CD4-positive, alpha-beta T cell treated with Interleukin-2 at 100 ng/mL for 4 hours (primary cell): ENCODE measurements at regions not wholly inside any gene's neighbourhood (a gene's known extent, or its start where the extent isn't known, plus 50 kb on each side); places are given as distances from the start of the nearest gene placed in this dataset.
"Not testable (repeated sequence)": the region's sequence is repeated elsewhere in the genome, so short reads cannot be mapped to it uniquely, and the experiment has no call there.

ENCODE experiments used
- DNase-seq: peaks from one replicate; pipeline ENCODE4 v3.0.0-alpha.2; 2020; ENCODE audit warnings: low spot score

DNA sequence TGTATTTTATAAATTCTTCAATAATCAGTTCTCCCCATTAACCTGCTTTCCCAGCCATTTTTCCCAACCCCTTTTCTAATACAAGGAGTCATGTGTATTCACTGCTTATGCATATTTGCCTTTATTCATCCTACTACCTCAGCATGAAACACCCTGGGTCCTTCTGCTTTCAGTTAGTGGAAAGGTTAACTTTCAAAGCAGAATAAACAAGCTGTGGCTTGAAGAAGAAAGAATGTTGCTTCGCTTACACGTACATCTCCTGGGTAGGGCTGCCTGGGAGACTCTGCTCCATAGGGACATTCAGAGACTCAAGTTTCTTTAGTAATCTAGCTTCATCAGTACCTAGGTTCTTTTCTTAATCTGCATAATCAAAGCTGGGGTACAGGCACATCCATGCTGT, 567.8 kb upstream of the SLC10A2 start:
- no peak for DNase-seq

DNA sequence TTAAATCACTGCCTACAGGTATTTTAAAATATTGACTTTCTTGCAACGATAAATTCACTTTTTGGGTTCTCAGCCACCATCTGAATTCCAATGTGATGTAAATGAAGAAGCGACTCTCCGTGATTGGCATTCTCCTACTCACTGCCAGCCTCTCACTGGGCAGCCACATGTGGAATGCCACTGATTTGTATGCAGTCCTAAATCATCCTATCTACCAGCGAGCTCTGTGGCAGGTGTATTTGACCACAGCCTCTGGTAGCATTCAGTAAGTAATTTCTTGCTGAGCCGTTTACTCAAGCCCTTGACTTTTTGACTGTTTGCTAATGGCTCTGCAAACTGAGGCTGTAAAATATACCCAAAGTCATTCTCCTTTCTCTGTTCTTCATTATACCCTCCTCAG, 559.0 kb upstream of the SLC10A2 start:
- DNase-seq, result no peak

- DNase-seq, result no peak
These were observed 551.9 kb upstream of the SLC10A2 start for GRCh38 chr13:103618151-103618550.

- no peak for DNase-seq
These were observed 549.6 kb upstream of the SLC10A2 start for GRCh38 chr13:103615771-103616170.

DNA sequence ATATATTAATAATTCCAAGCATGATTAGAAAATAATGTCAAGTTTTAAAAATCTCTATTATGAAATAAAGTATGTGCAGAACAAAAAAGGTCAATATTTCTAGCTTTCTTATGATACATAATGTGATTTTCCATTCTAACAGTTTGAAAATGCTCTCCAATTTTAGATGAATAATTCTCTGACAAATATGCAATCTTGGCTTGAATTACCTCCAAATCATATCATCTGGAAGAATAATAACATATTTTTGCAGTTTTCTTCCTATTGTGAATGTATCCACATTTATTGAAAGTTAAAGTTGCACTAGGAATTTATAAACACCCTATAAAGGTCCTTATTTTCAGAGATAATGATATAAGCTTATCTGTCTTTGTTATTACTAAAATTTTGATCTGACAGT, 548.5 kb upstream of the SLC10A2 start:
- no peak for DNase-seq

DNA sequence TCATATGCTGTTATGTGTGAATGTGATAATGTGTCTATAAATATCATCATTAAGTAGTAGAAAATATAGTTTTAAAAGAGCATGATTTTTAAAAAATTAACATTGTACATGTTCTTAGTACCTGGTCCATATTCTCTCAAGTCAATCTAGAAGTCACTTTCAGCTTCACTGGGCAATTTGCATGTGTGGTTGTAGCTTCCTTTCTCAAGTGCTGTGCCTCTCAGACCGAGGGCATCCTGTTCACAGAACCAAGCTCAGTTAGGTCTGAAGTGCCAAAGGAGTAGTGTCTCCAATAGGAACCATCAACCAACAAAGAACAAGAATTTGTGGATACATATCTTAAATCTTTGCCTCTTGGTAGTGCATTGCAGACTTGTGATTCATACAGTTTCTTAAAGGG, 541.8 kb upstream of the SLC10A2 start:
- no peak for DNase-seq

GRCh38 chr13:103605546-103606326, 539.5 kb upstream of the SLC10A2 start:
- DNase-seq, result no peak

DNA sequence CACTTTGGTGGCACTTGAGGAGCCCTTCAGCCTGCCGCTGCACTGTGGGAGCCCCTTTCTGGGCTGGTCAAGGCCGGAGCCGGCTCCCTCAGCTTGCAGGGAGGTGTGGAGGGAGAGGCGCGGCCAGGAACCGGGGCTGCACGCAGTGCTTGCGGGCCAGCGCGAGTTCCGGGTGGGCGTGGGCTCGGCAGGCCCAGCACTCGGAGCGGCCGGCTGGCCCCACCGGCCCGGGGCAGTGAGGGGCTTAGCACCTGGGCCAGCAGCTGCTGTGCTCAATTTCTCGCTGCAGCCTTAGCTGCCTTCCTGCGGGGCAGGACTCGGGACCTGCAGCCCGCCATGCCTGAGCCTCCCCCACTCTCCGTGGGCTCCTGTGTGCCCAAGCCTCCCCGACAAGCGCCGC, 533.7 kb upstream of the SLC10A2 start:
- DNase-seq, result not testable (repeated sequence)

DNA sequence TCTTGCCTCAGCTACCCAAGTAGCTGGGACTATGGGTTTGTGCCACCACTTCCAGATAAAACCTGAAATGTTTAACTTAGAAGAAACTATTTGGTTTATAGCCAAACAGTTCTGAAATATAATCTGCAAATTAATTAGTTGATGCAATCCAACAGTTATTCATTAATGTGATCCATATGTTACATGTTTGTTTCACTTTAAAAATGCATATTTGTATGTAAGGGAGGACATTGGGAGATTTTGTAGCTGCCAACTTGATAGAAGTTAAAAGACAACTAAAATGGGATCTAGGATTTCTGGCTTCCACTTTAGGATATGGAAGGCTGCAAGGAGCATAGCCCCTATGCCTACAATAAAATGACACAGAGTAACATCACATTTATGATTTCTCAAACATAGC, 532.5 kb upstream of the SLC10A2 start:
- no peak for DNase-seq

GRCh38 chr13:103573446-103573845, 507.2 kb upstream of the SLC10A2 start:
- no peak for DNase-seq

GRCh38 chr13:103568314-103568713, 502.1 kb upstream of the SLC10A2 start:
- no peak for DNase-seq

- no peak for DNase-seq
These were observed 491.7 kb upstream of the SLC10A2 start for GRCh38 chr13:103557878-103558277.

DNA sequence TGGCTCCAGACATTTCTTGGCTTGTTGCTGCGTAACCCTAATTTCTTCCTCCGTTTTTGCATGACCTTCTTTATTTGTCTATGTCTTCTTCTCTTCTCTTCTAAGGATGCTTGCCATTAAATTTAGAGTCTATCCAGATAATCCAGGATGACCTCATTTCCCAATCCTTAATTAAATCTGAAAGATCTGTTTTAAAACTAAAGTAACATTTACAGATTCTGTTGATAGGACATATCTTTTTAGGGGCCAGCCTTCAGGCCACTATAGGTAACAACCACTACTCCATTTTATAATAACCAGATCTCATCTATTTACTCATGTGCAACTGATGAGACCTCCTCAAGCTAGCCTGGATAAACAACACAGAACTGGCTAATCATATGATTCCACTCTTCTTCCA, 490.5 kb upstream of the SLC10A2 start:
- DNase-seq, result no peak

DNA sequence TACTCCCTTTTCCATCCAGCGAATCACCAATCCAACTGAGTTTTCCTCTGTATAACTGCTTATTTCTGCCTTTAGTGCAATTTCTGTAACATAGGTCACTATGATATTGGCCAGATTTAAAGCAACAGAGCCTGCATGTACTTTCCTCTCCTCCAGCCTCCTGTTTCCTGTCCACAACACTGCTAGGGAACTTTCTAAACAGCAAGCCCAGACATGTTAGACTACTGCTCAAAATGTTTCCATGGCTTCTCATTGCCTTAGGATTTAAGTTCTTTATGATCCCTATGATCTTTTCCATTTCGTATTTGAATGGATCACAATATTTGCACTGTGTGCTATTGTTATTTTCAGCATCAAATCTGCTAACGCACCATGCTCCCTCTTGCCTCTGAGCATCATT, 481.7 kb upstream of the SLC10A2 start:
- DNase-seq, result no peak

DNA sequence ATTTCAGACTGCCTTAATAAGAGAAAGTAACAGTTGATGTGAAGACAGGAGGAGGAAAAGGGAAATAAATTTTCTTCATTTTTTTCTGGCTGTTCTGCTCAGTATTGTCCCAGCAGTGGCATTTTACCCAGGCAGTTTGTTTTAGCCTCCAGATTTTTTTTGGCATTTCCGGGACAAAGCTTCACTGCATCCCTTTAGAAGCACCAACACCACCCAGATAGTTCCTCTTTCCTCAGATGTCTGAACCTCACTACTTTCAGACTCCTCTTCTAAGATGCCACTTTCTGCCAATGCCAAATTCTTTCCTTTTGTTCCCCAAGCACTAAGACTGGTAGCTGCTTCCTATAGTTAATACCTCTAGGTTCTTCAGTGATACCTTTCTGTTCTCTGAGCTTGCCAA, 480.1 kb upstream of the SLC10A2 start:
- no peak for DNase-seq

DNA sequence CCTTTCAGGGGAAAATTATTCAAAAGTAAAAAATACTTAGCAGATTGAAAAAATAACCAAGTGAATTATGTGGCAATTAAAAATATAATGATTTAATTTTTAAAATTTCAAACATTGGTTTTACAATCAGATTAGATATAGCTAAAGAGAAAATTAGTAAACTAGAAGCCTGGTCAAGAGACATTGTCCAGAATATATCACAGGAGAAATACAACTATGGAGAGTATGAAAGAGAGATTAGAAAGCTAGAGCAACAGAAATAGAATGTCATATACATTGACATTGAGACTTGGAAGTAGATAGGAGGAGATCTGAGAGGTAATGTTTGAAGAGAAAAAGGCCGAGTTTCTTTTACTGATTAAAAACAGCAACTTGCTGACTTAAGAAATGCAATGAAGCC, 476.4 kb upstream of the SLC10A2 start:
- DNase-seq, result no peak

DNA sequence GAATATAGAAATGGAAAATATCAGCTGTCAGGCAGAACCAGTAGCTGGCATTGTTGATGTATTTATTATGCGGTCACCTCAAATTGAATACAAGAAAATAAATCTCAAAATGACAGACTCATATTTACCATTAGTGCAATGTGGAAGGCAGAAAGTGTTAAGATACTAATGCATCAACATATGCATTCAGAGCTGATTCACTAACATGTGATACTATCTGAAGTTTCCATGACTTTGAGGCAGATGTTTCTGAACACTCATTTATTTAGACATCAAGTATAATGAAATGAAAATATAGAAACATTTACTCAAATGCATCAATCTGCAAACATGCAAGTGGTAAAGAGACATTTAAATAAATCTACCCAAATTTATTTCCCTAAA, 474.2 kb upstream of the SLC10A2 start:
- DNase-seq, result no peak

DNA sequence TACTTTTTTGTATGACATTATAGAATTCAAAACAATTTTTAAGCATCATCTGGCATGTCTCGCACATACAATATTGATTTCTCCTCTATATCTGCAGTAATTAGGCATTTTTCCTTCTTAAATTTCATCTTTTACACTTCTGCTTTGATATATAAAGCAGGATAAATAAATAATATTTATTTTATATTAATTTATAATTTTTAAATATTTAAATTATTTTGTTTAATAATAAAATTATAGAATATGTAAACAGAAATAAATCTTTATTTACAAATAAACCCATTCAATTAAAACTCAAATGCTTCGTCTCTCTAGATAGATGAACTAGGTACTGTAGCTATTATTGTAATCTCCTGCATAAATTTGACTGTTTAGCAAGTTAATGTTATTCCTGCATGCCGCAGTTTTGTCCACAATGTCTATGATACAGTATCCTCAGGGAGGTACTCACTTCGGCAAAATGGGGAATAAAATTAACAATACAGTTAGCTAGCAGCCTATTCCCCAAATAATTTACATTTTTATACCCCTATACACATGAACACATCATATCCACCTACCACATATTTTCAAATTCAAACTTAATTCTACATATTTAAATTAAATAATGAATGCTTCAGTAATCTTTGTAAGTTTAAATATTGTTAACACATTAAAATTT, 473.6 kb upstream of the SLC10A2 start:
- no peak for DNase-seq

DNA sequence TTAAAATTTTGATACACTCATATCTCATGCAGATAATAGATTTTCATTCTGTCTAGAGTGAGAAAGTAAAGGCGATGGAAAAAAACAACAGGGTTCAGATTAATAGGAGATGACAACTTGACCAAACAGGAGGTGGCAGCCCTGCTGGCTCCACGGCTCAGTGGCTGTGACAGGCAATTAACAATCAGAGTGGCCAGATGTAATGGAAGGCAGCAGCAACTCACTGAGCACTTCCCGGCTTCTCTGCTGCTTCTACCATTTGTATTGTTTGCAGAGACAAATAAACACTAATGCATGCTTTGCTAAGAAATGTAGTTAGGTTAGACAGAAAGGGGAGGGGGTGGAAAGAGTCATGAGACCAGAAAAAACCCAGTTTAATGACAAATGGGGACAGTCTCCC, 473.0 kb upstream of the SLC10A2 start:
- DNase-seq, result no peak

DNA sequence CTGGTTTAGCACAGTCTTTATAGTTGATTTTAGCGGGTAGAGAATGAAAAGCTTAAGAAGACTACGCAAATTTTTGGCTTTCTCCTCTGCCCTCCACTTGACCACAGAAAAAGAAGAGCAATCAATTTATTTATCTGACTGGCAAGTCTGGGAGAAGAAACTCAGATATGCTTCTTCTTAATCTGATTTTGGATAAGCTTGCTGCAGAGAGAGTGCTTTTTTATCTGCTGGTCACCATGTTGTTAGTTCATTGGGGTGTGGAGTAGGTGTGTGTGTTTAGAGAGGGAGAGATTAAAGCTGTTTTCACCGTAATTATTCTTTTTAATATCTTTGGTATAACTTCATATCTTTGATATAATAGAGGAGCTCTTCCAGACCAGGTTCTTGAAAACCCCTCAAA, 471.4 kb upstream of the SLC10A2 start:
- no peak for DNase-seq

DNA sequence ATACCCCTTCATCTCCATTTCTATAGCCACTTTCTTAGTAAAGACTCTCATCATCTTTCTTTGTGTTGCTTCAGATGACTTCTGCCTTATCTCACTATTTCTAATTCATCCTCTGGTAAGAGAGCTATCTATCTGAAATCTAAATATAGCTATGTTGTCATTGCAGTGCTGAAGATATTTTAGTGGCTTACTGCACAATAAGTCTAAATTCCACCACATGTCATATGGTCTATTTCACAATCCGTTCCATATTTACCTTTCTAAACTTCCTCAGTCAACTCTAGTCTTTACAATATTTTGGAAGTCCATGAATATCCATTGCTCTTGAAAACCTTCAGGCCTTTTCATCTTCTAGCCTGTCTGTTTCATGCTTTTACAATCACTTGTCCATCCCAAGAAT, 465.1 kb upstream of the SLC10A2 start:
- DNase-seq, result no peak

- DNase-seq, result no peak
These were observed 462.2 kb upstream of the SLC10A2 start for GRCh38 chr13:103528437-103528836.

- no peak for DNase-seq
These were observed 459.3 kb upstream of the SLC10A2 start for GRCh38 chr13:103525530-103525929.

DNA sequence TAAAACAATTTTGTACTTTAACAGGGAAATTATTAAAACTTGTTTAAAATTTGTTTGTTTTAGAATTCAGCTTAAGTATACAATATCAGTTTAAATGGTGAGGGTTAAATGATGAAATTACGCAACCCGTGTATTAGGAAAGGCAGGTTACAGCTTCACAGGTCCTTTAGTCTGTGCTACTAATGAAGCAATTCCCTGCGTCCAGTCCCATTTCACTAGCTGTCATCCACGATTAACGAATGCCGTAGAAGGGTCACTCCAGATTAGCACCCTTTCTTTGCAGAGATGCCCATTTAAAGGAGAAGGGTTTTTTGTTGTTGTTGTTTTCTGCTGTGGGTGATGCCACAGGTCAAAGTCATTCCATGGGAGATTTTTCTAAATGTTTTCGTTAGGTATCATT, 457.6 kb upstream of the SLC10A2 start:
- DNase-seq, result no peak
